ENCODE measurements at regions not wholly inside any gene's neighbourhood (a gene's known extent, or its start where the extent isn't known, plus 50 kb on each side); places are given as distances from the start of the nearest gene placed in this dataset.

- TF ChIP-seq POLR2A (IDR thresholded peaks at IDR 0.05) (no peak), CTCF (IDR thresholded peaks at IDR 0.05) (no peak)
Observed at GRCh38 chr6:169867751-169868191, 116.3 kb downstream of the ERMARD start.
